SK-N-SH (cell line): ENCODE measurements at regions not wholly inside any gene's neighbourhood (a gene's known extent, or its start where the extent isn't known, plus 50 kb on each side); places are given as distances from the start of the nearest gene placed in this dataset.

Experiments
- CTCF ChIA-PET: fragments of 300-600, 350-600 bp; formaldehyde crosslinking; extraction: SDS; loops from one replicate; lab custom pipeline; 2021; lab: Yijun Ruan, JAX
- POLR2A ChIA-PET: fragments of 350-600 bp; sonication (Branson Sonifier 250); formaldehyde crosslinking; extraction: SDS; loops from one replicate; lab custom pipeline; 2020; ENCODE audit warnings: antibody characterized with exemption, inconsistent platforms; lab: Yijun Ruan, JAX
- DNase-seq: peaks from one replicate; pipeline ENCODE4 v3.0.0; 2012
- H2AFZ ChIP-seq: fragments of 200-600 bp; sonication (generic); 2 replicates; pipeline ENCODE4 v1.8.1; 2016; ENCODE audit warnings: antibody characterized with exemption, mild to moderate bottlenecking, low read depth
- H3F3A ChIP-seq: fragments of 200-600 bp; sonication (generic); replicated peaks from 2 replicates; pipeline ENCODE3; 2016; ENCODE audit warnings: antibody characterized with exemption, mild to moderate bottlenecking; ENCODE audit not compliant: insufficient read depth
- H3K27ac ChIP-seq, 2 experiments: fragments of 200-500 bp in 1 of 2; fragments of 200-600 bp in 1 of 2; sonication (Bioruptor generic) in 1 of 2; sonication (generic), shearing (Covaris generic) in 1 of 2; 2 replicates each; pipeline versions ENCODE4 v1.5.1 to v1.6.1; 2014 to 2016; ENCODE audit warnings: low read depth in 2 of 2, inconsistent platforms in 1 of 2, low read length in 1 of 2, mild to moderate bottlenecking in 1 of 2, mixed read lengths in 1 of 2
- H3K27me3 ChIP-seq: fragments of 200-600 bp; sonication (generic), shearing (Covaris generic); 2 replicates; pipeline ENCODE4 v1.6.1; 2016; ENCODE audit warnings: mixed run types; ENCODE audit not compliant: insufficient read depth
- H3K36me3 ChIP-seq, 2 experiments: fragments of 200-500 bp in 1 of 2; fragments of 200-600 bp in 1 of 2; sonication (Bioruptor generic) in 1 of 2; sonication (generic) in 1 of 2; replicated peaks in 1 of 2; 2 replicates each; pipeline versions ENCODE3 to v1.5.1; 2014 to 2016; ENCODE audit warnings: low read length in 1 of 2, mild to moderate bottlenecking in 1 of 2; ENCODE audit not compliant: insufficient read depth in 2 of 2, control insufficient read depth in 1 of 2
- H3K4me1 ChIP-seq, 2 experiments: fragments of 200-500 bp in 1 of 2; fragments of 200-600 bp in 1 of 2; sonication (Bioruptor generic) in 1 of 2; sonication (generic), shearing (Covaris generic) in 1 of 2; 2 replicates each; pipeline versions ENCODE4 v1.5.1 to v1.6.1; 2014 to 2016; ENCODE audit warnings: low read depth in 1 of 2, low read length in 1 of 2, mixed run types in 1 of 2; ENCODE audit not compliant: insufficient read depth in 2 of 2, control insufficient read depth in 1 of 2
- H3K4me2 ChIP-seq: fragments of 200-600 bp; sonication (generic), shearing (Covaris generic); 2 replicates; pipeline ENCODE4 v1.6.1; 2017; ENCODE audit warnings: mixed run types
- H3K4me3 ChIP-seq, 2 experiments: fragments of 200-500 bp in 1 of 2; fragments of 200-600 bp in 1 of 2; sonication (Bioruptor generic) in 1 of 2; sonication (generic), shearing (Covaris generic) in 1 of 2; 2 replicates each; pipeline versions ENCODE4 v1.5.1 to v1.8.1; 2014 to 2016; ENCODE audit warnings: low read depth in 2 of 2, inconsistent platforms in 1 of 2, low read length in 1 of 2, mild to moderate bottlenecking in 1 of 2, mixed read lengths in 1 of 2, moderate library complexity in 1 of 2
- H3K79me2 ChIP-seq: fragments of 200-600 bp; sonication (generic); 2 replicates; pipeline ENCODE4 v1.8.1; 2017; ENCODE audit warnings: mild to moderate bottlenecking; ENCODE audit not compliant: insufficient read depth
- H3K9ac ChIP-seq: fragments of 200-600 bp; sonication (generic); 2 replicates; pipeline ENCODE4 v1.6.1; 2017; ENCODE audit warnings: mixed run types
- H3K9me2 ChIP-seq: fragments of 200-600 bp; sonication (generic); 2 replicates; pipeline ENCODE4 v1.6.1; 2017; ENCODE audit warnings: mixed run types
- H3K9me3 ChIP-seq: fragments of 200-600 bp; sonication (generic); 2 replicates; pipeline ENCODE4 v1.6.1; 2017; ENCODE audit warnings: mixed run types, mild to moderate bottlenecking, moderate library complexity
- H4K20me1 ChIP-seq: fragments of 200-600 bp; sonication (generic); 2 replicates; pipeline ENCODE4 v1.6.1; 2017; ENCODE audit warnings: mild to moderate bottlenecking, mixed run types; ENCODE audit not compliant: insufficient read depth
- EP300 ChIP-seq, 2 experiments: IDR thresholded peaks; 2 replicates each; pipeline versions ENCODE4 v1.4.0 to v1.6.1; 2012; ENCODE audit warnings: borderline replicate concordance in 1 of 2, low read depth in 1 of 2, low read length in 1 of 2
- EZH2phosphoT487 ChIP-seq: fragments of 200-600 bp; sonication (generic); IDR thresholded peaks from 2 replicates; pipeline ENCODE4 v1.6.1; 2017; ENCODE audit warnings: low read depth, mixed run types, mild to moderate bottlenecking, antibody characterized with exemption, moderate library complexity, borderline replicate concordance
- FOSL2 ChIP-seq: IDR thresholded peaks from 2 replicates; pipeline ENCODE4 v1.4.0; 2012; ENCODE audit warnings: low read depth, mild to moderate bottlenecking, moderate library complexity, borderline replicate concordance
- NFIC ChIP-seq: IDR thresholded peaks from 2 replicates; pipeline ENCODE4 v1.4.0; 2012; ENCODE audit warnings: borderline replicate concordance
- RAD21 ChIP-seq: IDR thresholded peaks from 2 replicates; pipeline ENCODE4 v1.6.1; 2012; ENCODE audit warnings: mild to moderate bottlenecking, low read length
- WGBS: methylation state at CpG from one replicate; pipeline ENCODE4 v1.1.6; 2017; ENCODE audit warnings: low lambda C conversion rate; 5-methylcytosine and 5-hydroxymethylcytosine counted together
- TF ChIP-seq, protein P1 (sequence below): IDR thresholded peaks from 2 replicates; pipeline ENCODE4 v1.6.1; 2012; ENCODE audit warnings: mild to moderate bottlenecking, low read depth, low read length, moderate library complexity
- TF ChIP-seq, protein P2 (sequence below): fragments of 200-600 bp; sonication (generic); IDR thresholded peaks from 2 replicates; pipeline ENCODE4 v1.6.1; 2017; ENCODE audit warnings: antibody characterized with exemption, mild to moderate bottlenecking, moderate library complexity
- TF ChIP-seq, protein P3 (sequence below): IDR thresholded peaks from 2 replicates; pipeline ENCODE4 v1.4.0; 2012; ENCODE audit warnings: low read depth
- TF ChIP-seq, protein P4 (sequence below): IDR thresholded peaks from 2 replicates; pipeline ENCODE4 v1.4.0; 2012; ENCODE audit warnings: low read depth, borderline replicate concordance

DNA sequence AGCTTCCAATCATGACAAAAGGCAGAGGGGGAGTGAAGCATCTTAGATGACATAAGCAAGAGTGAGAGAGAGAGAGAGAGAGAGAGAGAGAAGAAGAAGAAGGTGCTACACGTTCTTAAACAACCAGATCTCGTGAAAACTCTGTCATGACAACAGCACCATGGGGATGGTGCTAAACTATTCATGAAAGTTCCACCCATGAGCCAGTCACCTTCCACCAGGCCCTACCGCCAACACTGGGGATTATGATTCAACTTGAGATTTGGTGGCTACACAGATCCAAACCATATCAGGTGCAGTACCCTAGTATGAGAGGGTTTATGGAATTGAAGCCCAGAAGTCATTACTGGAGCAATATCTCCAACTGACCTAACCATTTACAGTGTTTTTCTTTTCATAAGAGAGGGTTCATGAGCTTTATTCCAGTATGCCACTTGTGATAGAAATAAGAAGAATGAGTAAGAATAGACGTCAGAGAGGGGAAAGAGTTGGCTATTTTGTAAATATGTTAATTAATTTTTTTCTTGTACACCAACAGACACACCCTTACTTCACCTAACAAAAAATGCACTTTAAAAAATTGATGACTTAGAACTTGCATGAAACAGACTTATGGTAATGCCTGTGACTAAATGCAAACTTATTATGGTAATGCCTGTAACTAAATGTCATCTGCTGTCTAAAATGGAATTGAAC lies 680.4 kb upstream of the ITGA1 start:
- no peaks in the 10 kb centered on the region for H4K20me1 ChIP-seq
- CTCF ChIA-PET, result no interaction called here
- no peak overlapping the region for H3K4me2 ChIP-seq
- no peaks in the 10 kb centered on the region for H3K79me2 ChIP-seq
- no peaks in the 10 kb centered on the region for H3K27me3 ChIP-seq
- H3K9ac ChIP-seq, result no peak overlapping the region
- H3F3A ChIP-seq, result no peaks in the 10 kb centered on the region
- H3K4me3 ChIP-seq, result no peak overlapping the region
- POLR2A ChIA-PET, result no interaction called here
- 27% methylated on average over 4 of the region's 4 CpGs for WGBS
- no peaks in the 10 kb centered on the region for H3K4me1 ChIP-seq
- no peak overlapping the region for H3K27ac ChIP-seq
- no peak overlapping the region for H2AFZ ChIP-seq
- H3K9me3 ChIP-seq, result no peaks in the 10 kb centered on the region
- H3K36me3 ChIP-seq, result no peaks in the 10 kb centered on the region
- TF ChIP-seq FOSL2, result no peak
- no peak for TF ChIP-seq RAD21
- TF ChIP-seq, protein P1, sequence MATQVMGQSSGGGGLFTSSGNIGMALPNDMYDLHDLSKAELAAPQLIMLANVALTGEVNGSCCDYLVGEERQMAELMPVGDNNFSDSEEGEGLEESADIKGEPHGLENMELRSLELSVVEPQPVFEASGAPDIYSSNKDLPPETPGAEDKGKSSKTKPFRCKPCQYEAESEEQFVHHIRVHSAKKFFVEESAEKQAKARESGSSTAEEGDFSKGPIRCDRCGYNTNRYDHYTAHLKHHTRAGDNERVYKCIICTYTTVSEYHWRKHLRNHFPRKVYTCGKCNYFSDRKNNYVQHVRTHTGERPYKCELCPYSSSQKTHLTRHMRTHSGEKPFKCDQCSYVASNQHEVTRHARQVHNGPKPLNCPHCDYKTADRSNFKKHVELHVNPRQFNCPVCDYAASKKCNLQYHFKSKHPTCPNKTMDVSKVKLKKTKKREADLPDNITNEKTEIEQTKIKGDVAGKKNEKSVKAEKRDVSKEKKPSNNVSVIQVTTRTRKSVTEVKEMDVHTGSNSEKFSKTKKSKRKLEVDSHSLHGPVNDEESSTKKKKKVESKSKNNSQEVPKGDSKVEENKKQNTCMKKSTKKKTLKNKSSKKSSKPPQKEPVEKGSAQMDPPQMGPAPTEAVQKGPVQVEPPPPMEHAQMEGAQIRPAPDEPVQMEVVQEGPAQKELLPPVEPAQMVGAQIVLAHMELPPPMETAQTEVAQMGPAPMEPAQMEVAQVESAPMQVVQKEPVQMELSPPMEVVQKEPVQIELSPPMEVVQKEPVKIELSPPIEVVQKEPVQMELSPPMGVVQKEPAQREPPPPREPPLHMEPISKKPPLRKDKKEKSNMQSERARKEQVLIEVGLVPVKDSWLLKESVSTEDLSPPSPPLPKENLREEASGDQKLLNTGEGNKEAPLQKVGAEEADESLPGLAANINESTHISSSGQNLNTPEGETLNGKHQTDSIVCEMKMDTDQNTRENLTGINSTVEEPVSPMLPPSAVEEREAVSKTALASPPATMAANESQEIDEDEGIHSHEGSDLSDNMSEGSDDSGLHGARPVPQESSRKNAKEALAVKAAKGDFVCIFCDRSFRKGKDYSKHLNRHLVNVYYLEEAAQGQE, result no peak
- TF ChIP-seq, protein P2, sequence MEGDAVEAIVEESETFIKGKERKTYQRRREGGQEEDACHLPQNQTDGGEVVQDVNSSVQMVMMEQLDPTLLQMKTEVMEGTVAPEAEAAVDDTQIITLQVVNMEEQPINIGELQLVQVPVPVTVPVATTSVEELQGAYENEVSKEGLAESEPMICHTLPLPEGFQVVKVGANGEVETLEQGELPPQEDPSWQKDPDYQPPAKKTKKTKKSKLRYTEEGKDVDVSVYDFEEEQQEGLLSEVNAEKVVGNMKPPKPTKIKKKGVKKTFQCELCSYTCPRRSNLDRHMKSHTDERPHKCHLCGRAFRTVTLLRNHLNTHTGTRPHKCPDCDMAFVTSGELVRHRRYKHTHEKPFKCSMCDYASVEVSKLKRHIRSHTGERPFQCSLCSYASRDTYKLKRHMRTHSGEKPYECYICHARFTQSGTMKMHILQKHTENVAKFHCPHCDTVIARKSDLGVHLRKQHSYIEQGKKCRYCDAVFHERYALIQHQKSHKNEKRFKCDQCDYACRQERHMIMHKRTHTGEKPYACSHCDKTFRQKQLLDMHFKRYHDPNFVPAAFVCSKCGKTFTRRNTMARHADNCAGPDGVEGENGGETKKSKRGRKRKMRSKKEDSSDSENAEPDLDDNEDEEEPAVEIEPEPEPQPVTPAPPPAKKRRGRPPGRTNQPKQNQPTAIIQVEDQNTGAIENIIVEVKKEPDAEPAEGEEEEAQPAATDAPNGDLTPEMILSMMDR, result no peak
- TF ChIP-seq, protein P3, sequence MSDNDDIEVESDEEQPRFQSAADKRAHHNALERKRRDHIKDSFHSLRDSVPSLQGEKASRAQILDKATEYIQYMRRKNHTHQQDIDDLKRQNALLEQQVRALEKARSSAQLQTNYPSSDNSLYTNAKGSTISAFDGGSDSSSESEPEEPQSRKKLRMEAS, result no peak
- no peak for TF ChIP-seq NFIC
- TF ChIP-seq EP300 (IDR thresholded peaks at IDR 0.05; ENCODE audit: borderline replicate concordance in 1 of 2, low read depth in 1 of 2, low read length in 1 of 2), result no peak
- no peak for TF ChIP-seq EZH2phosphoT487
- H3K9me2 ChIP-seq, result no peaks in the 10 kb centered on the region
- no peak for DNase-seq

DNA sequence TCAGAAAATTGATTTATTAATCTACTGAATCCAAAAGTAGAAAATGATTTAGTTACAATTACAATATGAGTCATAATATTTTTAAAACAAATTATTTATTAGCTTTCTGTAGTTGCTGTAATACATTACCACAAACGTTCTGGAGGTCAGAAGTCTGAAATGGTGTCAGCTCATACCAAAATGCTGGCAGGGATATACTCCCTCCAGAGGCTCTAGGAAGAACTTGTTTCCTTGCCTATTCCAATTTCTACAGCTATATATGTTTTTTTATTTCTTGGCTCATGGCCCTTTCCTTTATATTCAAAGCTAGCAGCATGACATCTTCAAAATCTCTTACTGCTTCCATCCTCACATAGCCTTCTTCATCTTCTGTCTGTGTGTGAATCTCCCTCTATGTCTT lies 667.9 kb upstream of the ITGA1 start:
- H3K36me3 ChIP-seq, result no peaks in the 10 kb centered on the region
- no peaks in the 10 kb centered on the region for H4K20me1 ChIP-seq
- DNase-seq, result no peak
- 6% methylated on average over 1 of the region's 1 CpG for WGBS
- H3K27ac ChIP-seq, result no peak overlapping the region
- H3K4me1 ChIP-seq, result no peaks in the 10 kb centered on the region
- TF ChIP-seq, protein P4, sequence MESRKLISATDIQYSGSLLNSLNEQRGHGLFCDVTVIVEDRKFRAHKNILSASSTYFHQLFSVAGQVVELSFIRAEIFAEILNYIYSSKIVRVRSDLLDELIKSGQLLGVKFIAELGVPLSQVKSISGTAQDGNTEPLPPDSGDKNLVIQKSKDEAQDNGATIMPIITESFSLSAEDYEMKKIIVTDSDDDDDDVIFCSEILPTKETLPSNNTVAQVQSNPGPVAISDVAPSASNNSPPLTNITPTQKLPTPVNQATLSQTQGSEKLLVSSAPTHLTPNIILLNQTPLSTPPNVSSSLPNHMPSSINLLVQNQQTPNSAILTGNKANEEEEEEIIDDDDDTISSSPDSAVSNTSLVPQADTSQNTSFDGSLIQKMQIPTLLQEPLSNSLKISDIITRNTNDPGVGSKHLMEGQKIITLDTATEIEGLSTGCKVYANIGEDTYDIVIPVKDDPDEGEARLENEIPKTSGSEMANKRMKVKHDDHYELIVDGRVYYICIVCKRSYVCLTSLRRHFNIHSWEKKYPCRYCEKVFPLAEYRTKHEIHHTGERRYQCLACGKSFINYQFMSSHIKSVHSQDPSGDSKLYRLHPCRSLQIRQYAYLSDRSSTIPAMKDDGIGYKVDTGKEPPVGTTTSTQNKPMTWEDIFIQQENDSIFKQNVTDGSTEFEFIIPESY, result no peak
- TF ChIP-seq, protein P2, result peak; percentile 20; the same call in 1 of the 2 replicates
- H2AFZ ChIP-seq, result no peak overlapping the region
- H3K4me2 ChIP-seq, result no peak overlapping the region
- no peaks in the 10 kb centered on the region for H3K27me3 ChIP-seq
- no peaks in the 10 kb centered on the region for H3F3A ChIP-seq
- ChIA-PET CTCF (interaction anchor here (0.7 kb wide), 2 partner anchors 212 to 717 kb away, joined by 3 to 4 read pairs; no protein-coding TSS in a partner anchor), POLR2A (no interaction called here)
- H3K9ac ChIP-seq, result no peak overlapping the region
- no peaks in the 10 kb centered on the region for H3K9me2 ChIP-seq
- no peaks in the 10 kb centered on the region for H3K9me3 ChIP-seq
- H3K79me2 ChIP-seq, result no peaks in the 10 kb centered on the region
- H3K4me3 ChIP-seq, result no peak overlapping the region
